ENCODE measurements at regions not wholly inside any gene's neighbourhood (a gene's known extent, or its start where the extent isn't known, plus 50 kb on each side); places are given as distances from the start of the nearest gene placed in this dataset.

DNA sequence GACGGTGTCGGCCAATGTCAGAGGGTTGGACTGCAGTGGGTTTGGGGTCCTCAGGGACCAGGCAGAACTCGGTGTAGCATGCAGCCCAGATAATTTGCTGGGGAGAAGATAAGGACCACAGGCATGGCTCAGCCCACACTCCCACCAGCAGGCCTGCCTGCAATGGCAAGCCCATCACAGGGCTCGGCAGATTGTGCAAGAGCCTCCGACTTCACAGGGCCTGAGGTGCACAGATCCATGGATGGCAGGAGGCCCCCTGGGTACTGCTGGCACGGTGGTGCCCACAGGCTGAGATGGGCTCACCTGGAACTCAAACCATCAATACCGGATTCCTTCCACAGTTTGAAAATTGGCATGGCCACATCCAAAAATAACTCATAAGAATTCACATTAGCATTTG, 180.3 kb downstream of the TTLL2 start:
- no peaks in the 10 kb centered on the region for H3K36me3 ChIP-seq
- intact Hi-C loops (cut with DNase I; ENCODE audit: low total_unique reads), result no loop called here
- no peaks in the 10 kb centered on the region for H3K4me1 ChIP-seq
- no peak overlapping the region for H3K4me3 ChIP-seq
- DNase-seq, result no peak
- no peak overlapping the region for H3K27ac ChIP-seq
- H3K27me3 ChIP-seq, result peaks cover 0 to 6% of the 10 kb centered on the region in 2 donors
- no peak for TF ChIP-seq CTCF (IDR thresholded peaks at IDR 0.05)
- H3K9me3 ChIP-seq, result no peaks in the 10 kb centered on the region

DNA sequence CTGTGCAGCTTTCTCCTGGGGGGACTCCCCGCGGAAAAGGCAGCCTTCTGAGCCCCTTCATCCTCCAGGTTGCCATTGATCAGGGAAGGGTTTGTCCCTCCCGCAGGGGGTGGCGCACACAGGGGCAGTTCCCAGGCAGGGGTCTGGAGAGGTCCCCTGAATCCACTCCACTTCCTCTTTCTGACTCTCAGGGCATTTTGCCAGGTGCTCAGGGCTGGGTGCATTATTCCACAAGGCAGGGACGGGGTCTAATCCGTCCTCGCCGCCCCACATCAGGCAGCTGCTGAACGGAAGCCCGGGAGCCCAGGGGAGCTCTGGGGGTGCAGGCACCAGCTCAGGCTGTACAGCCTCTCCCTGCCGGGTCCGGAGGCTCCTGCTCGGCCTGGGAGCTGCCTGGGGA, 180.9 kb downstream of the TTLL2 start:
- H3K9me3 ChIP-seq, result no peaks in the 10 kb centered on the region
- TF ChIP-seq CTCF (IDR thresholded peaks at IDR 0.05), result no peak
- H3K27ac ChIP-seq, result no peak overlapping the region
- intact Hi-C loops (cut with DNase I; ENCODE audit: low total_unique reads), result no loop called here
- H3K27me3 ChIP-seq, result peaks cover 0 to 11% of the 10 kb centered on the region in 2 donors
- no peaks in the 10 kb centered on the region for H3K36me3 ChIP-seq
- H3K4me3 ChIP-seq, result no peak overlapping the region
- DNase-seq, result no peak
- H3K4me1 ChIP-seq, result no peaks in the 10 kb centered on the region

GRCh38 chr6:167506443-167507301, 181.8 kb downstream of the TTLL2 start:
- intact Hi-C loops (cut with DNase I; ENCODE audit: low total_unique reads), result no loop called here
- no peak for DNase-seq
- no peaks in the 10 kb centered on the region for H3K36me3 ChIP-seq

DNA sequence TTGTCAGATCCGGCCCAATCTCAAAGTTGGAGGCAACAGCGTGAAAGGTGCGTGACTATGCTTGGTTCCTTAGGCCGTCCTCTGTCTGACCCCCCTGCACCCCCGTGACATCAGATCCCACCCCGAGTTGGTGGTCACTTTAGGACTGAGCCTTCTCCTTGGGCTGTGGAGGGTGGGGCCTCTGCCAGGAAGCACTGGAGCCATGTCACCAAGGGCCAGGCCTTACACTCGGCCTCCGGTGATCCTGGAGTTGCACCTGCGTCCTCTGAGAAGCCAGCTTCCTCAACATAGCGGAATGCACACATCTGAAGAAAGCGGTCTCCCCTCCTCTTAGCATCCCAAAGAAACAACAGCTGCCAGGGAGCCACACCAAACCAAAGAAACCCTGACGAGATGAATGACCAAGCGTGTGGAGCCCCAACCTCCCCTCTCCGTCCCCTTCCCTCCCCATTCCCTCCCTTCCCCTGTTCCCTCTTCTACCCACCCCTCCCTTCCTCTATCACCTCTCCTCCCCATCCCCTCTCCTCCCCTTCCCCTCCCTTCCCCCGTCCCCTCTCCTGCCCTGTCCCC, 182.6 kb downstream of the TTLL2 start:
- Histone ChIP-seq H3K4me3 (no peak overlapping the region), H3K9me3 (no peaks in the 10 kb centered on the region), H3K4me1 (no peaks in the 10 kb centered on the region), H3K27me3 (peaks cover 0 to 11% of the 10 kb centered on the region in 2 donors), H3K36me3 (no peaks in the 10 kb centered on the region), H3K27ac (no peak overlapping the region)
- no peak for TF ChIP-seq CTCF (IDR thresholded peaks at IDR 0.05)
- intact Hi-C loops (cut with DNase I; ENCODE audit: low total_unique reads), result no loop called here
- DNase-seq, result no peak

More at GRCh38 chr6:167506443-167507301, 181.8 kb downstream of the TTLL2 start:
- H3K4me3 ChIP-seq, result no peak overlapping the region
- TF ChIP-seq CTCF (IDR thresholded peaks at IDR 0.05), result no peak
- H3K9me3 ChIP-seq, result no peaks in the 10 kb centered on the region
- no peaks in the 10 kb centered on the region for H3K4me1 ChIP-seq
- no peak overlapping the region for H3K27ac ChIP-seq
- peaks cover 0 to 11% of the 10 kb centered on the region in 2 donors for H3K27me3 ChIP-seq

GRCh38 chr6:167508919-167509852, 184.3 kb downstream of the TTLL2 start:
- Histone ChIP-seq H3K36me3 (no peaks in the 10 kb centered on the region), H3K9me3 (no peaks in the 10 kb centered on the region), H3K4me1 (no peaks in the 10 kb centered on the region), H3K27me3 (peaks cover 0 to 11% of the 10 kb centered on the region in 2 donors), H3K4me3 (no peak overlapping the region), H3K27ac (no peak overlapping the region)
- DNase-seq, result no peak
- intact Hi-C loops (cut with DNase I; ENCODE audit: low total_unique reads), result no loop called here
- no peak for TF ChIP-seq CTCF (IDR thresholded peaks at IDR 0.05)
